HG03439 (cell line): ENCODE measurements at regions not wholly inside any gene's neighbourhood (a gene's known extent, or its start where the extent isn't known, plus 50 kb on each side); places are given as distances from the start of the nearest gene placed in this dataset.

Source experiments
- ATAC-seq: cut with Tn5 transposase; IDR thresholded peaks from one replicate; pipeline ENCODE4 v1.9.1; 2021; ENCODE audit warnings: mild to moderate bottlenecking, moderate library complexity; ENCODE audit not compliant: unreplicated experiment

DNA sequence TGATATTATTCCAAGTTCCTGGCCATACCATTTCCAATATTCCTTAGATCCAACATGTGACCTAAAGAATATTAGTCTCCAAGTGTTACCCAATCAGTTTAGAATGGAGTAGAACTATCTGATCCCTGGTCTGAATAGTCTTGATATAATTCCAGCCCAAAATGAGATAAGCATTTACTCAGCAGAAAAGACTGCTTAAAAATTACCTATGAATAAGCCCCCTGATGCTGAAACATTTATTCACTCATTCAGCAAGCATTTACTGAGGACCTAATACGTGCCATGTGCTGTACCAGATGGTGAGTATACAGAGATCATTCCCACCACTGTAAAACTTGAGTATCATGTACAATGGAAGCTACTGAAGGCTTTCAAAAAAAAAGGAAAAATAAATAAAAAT lies 157.0 kb downstream of the FAM114A2 start:
- ATAC-seq, result no peak

DNA sequence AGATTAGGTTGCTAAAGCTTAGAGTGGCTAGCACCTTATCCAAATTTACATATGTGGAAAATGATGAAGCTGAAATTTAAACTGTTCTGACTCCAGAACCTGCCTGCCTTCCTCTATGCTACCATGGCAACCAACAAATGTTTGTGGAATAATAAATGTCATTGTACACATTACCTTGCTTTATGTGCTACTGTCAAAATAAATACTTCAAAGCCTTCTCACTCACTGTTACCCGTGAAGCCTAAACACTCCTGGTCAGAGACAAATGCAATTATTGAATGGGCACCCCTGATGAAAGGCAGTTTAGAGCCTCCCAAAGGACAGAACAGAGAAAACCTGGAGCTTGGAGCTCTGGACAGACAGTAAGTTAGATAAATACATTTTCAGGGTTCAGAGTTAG lies 158.6 kb downstream of the FAM114A2 start:
- ATAC-seq, result no peak

DNA sequence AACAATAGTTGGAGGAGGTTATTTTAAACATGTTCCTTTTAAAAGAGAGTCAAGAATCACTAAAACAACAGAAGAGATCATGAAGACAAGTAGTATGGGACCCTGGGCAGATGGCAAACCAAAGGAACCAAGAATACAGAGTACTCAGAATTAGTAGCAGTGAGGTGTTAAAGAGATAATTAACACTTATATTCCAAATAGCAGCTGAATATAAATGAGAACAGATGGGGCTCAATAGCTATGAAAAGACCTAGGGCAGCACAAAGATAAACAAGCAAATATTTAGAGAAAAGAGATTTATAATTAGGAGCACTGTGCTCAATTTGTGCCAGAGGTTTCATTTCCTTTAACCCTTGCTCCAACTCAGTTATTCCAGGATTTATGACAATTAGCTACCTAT lies 159.1 kb downstream of the FAM114A2 start:
- ATAC-seq, result no peak

DNA sequence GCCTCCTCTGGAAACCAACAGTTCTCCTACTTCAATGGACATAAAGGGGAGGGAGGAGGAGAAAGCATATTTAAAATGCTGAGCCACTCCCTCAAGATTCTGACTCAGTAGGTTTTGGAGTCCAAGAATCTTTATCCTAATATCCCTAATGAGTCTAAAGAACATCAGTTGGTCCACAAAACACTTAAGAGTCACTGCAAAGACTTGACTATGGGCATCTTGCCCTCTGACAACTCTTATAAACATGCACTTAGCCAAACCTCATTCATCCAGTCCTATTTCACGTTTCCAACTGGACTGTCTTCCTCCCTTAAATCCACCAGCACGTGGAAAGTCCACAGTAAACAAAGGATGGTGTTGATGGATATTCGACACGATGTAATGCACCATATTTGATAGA lies 172.5 kb downstream of the FAM114A2 start:
- ATAC-seq, result no peak

DNA sequence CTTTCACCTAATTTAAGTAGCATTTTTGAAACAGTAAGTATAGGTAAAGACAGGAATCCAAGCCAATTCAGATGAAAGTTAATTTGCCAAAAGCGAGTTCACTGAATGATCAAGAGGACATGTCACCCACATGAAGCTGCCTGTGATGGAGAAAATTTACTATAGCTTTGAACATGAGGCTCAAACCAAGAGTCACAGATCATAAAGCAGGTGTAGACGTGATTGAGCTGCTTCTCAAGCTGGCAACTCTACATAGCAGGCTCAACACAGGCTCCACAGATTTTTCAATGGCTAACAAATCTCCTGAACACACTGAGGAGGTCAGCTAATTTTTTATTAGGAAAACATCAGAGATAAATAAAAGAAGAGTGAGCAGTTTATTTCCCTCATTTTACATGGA lies 173.7 kb downstream of the FAM114A2 start:
- ATAC-seq, result no peak

DNA sequence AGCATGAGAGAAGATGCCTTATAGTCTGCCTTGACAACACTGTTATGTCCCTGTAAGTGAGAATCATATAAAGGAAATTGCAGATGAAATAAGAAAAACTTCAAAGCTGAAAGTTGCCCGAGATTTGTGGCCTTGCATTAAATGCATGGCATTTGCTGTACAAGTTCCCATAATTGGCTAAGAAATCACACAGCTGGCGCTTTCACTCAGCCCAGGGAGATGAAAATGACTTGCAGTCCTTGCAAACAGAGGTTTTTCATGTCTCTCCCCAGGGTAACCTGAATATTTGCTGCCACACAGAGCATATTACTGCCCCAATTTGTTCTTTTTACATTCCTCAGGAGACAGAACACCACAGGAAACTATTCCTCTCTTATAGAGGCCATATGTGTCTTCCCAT lies 174.8 kb downstream of the FAM114A2 start:
- no peak for ATAC-seq
